ENCODE measurements at regions not wholly inside any gene's neighbourhood (a gene's known extent, or its start where the extent isn't known, plus 50 kb on each side); places are given as distances from the start of the nearest gene placed in this dataset.

DNA sequence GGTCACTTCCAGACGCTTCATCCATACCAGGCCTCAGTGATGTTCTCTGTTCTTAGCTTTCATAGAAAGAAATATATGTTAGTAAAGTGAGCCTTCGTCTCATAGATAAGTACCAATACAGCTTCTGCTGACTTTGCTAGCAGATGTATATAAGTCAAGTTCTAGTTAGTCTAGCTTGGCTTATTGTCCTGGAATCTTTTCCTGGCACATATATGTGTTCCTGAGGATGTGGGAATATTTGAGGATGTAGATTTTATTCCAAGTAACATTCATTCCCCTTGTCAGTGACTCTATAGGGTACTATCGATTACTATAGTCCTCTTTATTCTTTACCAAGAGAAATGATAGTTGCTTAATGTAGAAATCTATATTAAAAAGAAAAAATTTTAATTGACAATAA is 135.2 kb upstream of the FAM9C start (continued):
- TF ChIP-seq ZNF391 (tag by site-specific recombination; IDR thresholded peaks at IDR 0.05; ENCODE audit: borderline replicate concordance, low read depth) (no peak), ZNF792 (tag by site-specific recombination; IDR thresholded peaks at IDR 0.05) (no peak), ZNF133 (tag by site-specific recombination; IDR thresholded peaks at IDR 0.05) (no peak), ZNF266 (tag by site-specific recombination; IDR thresholded peaks at IDR 0.05; ENCODE audit: low read depth) (no peak), ZNF341 (tag by site-specific recombination; IDR thresholded peaks at IDR 0.05; ENCODE audit: low read depth) (no peak), ZNF544 (tag by site-specific recombination; IDR thresholded peaks at IDR 0.05) (no peak), ZNF223 (tag by site-specific recombination; IDR thresholded peaks at IDR 0.05) (no peak), ZNF843 (tag by site-specific recombination; IDR thresholded peaks at IDR 0.05) (no peak), ZNF121 (tag by site-specific recombination; IDR thresholded peaks at IDR 0.05) (no peak), PRDM1 (tag by site-specific recombination; IDR thresholded peaks at IDR 0.05) (no peak)
- TF ChIP-seq, protein P1, sequence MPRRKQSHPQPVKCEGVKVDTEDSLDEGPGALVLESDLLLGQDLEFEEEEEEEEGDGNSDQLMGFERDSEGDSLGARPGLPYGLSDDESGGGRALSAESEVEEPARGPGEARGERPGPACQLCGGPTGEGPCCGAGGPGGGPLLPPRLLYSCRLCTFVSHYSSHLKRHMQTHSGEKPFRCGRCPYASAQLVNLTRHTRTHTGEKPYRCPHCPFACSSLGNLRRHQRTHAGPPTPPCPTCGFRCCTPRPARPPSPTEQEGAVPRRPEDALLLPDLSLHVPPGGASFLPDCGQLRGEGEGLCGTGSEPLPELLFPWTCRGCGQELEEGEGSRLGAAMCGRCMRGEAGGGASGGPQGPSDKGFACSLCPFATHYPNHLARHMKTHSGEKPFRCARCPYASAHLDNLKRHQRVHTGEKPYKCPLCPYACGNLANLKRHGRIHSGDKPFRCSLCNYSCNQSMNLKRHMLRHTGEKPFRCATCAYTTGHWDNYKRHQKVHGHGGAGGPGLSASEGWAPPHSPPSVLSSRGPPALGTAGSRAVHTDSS (tag by site-specific recombination; IDR thresholded peaks at IDR 0.05) = no peak
- TF ChIP-seq, protein P2, sequence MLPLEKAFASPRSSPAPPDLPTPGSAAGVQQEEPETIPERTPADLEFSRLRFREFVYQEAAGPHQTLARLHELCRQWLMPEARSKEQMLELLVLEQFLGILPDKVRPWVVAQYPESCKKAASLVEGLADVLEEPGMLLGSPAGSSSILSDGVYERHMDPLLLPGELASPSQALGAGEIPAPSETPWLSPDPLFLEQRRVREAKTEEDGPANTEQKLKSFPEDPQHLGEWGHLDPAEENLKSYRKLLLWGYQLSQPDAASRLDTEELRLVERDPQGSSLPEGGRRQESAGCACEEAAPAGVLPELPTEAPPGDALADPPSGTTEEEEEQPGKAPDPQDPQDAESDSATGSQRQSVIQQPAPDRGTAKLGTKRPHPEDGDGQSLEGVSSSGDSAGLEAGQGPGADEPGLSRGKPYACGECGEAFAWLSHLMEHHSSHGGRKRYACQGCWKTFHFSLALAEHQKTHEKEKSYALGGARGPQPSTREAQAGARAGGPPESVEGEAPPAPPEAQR (tag by site-specific recombination; IDR thresholded peaks at IDR 0.05) = no peak
- TF ChIP-seq, protein P3, sequence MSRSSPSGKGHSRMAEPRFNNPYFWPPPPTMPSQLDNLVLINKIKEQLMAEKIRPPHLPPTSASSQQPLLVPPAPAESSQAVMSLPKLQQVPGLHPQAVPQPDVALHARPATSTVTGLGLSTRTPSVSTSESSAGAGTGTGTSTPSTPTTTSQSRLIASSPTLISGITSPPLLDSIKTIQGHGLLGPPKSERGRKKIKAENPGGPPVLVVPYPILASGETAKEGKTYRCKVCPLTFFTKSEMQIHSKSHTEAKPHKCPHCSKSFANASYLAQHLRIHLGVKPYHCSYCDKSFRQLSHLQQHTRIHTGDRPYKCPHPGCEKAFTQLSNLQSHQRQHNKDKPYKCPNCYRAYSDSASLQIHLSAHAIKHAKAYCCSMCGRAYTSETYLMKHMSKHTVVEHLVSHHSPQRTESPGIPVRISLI (tag by site-specific recombination; IDR thresholded peaks at IDR 0.05) = no peak

DNA sequence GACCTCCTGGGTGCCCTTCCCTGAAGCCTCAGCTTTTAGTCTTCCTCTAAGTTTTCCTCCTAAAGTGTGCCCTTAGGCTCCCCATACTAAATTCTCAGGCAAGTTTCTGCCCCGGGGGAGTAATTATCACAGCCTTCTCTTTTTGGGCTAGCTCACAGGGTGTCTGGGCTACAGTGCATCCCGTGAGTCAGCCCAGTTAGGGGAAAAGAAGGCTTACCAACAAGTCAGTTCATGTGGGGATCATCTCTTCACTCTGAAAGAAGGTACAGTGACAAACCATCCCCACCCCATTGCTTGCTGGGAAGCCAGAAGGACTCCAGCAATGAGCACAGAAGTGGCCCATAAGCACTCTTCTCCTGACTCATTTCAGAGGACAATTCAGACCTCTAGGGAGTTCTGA is 134.7 kb upstream of the FAM9C start:
- no peak overlapping the region for H3K27ac ChIP-seq (ENCODE audit: extremely low read depth, low read depth, low read length)
- POLR2A ChIA-PET = no interaction called here
- CTCF ChIA-PET = interaction anchor here (0.6 to 2.9 kb wide), 3 partner anchors 9 to 244 kb away, joined by 3 to 10 read pairs (median 7); no protein-coding TSS in a partner anchor
- no peak overlapping the region for H3K4me3 ChIP-seq (ENCODE audit: low read depth, low read length)
- peaks cover 3% of the 10 kb centered on the region for H3K9me3 ChIP-seq (ENCODE audit: control insufficient read depth, insufficient read depth, low read depth, low read length)
- TF ChIP-seq ZNF311 (tag by site-specific recombination; IDR thresholded peaks at IDR 0.05; ENCODE audit: borderline replicate concordance) (no peak), TRIM28 (IDR thresholded peaks at IDR 0.05; ENCODE audit: borderline replicate concordance, low read length) (no peak), ZFP41 (tag by site-specific recombination; IDR thresholded peaks at IDR 0.05; ENCODE audit: borderline replicate concordance) (no peak), ZBTB8A (tag by site-specific recombination; IDR thresholded peaks at IDR 0.05) (no peak)
- TF ChIP-seq, protein P4, sequence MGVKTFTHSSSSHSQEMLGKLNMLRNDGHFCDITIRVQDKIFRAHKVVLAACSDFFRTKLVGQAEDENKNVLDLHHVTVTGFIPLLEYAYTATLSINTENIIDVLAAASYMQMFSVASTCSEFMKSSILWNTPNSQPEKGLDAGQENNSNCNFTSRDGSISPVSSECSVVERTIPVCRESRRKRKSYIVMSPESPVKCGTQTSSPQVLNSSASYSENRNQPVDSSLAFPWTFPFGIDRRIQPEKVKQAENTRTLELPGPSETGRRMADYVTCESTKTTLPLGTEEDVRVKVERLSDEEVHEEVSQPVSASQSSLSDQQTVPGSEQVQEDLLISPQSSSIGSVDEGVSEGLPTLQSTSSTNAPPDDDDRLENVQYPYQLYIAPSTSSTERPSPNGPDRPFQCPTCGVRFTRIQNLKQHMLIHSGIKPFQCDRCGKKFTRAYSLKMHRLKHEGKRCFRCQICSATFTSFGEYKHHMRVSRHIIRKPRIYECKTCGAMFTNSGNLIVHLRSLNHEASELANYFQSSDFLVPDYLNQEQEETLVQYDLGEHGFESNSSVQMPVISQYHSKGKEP (tag by site-specific recombination; IDR thresholded peaks at IDR 0.05) = no peak
- TF ChIP-seq, protein P5, sequence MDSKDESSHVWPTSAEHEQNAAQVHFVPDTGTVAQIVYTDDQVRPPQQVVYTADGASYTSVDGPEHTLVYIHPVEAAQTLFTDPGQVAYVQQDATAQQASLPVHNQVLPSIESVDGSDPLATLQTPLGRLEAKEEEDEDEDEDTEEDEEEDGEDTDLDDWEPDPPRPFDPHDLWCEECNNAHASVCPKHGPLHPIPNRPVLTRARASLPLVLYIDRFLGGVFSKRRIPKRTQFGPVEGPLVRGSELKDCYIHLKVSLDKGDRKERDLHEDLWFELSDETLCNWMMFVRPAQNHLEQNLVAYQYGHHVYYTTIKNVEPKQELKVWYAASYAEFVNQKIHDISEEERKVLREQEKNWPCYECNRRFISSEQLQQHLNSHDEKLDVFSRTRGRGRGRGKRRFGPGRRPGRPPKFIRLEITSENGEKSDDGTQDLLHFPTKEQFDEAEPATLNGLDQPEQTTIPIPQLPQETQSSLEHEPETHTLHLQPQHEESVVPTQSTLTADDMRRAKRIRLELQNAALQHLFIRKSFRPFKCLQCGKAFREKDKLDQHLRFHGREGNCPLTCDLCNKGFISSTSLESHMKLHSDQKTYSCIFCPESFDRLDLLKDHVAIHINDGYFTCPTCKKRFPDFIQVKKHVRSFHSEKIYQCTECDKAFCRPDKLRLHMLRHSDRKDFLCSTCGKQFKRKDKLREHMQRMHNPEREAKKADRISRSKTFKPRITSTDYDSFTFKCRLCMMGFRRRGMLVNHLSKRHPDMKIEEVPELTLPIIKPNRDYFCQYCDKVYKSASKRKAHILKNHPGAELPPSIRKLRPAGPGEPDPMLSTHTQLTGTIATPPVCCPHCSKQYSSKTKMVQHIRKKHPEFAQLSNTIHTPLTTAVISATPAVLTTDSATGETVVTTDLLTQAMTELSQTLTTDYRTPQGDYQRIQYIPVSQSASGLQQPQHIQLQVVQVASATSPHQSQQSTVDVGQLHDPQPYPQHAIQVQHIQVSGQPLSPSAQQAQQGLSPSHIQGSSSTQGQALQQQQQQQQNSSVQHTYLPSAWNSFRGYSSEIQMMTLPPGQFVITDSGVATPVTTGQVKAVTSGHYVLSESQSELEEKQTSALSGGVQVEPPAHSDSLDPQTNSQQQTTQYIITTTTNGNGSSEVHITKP (tag by site-specific recombination; IDR thresholded peaks at IDR 0.05) = no peak
- no peaks in the 10 kb centered on the region for H3K36me3 ChIP-seq (ENCODE audit: control insufficient read depth in 2 of 2, insufficient read depth in 1 of 2, low read length in 2 of 2)
- no peaks in the 10 kb centered on the region; the same call in 1 of the 2 replicates for H3K4me1 ChIP-seq (ENCODE audit: control insufficient read depth, insufficient read depth, low read length)
